Activated naive CD4-positive, alpha-beta T cell treated with anti-CD3 and anti-CD28 coated beads, Interleukin-2, amount 10 ng/mL, durations not matched to agents 7 days and 5 days (primary cell): ENCODE measurements at regions not wholly inside any gene's neighbourhood (a gene's known extent, or its start where the extent isn't known, plus 50 kb on each side); places are given as distances from the start of the nearest gene placed in this dataset.
"Not testable (repeated sequence)": the region's sequence is repeated elsewhere in the genome, so short reads cannot be mapped to it uniquely, and the experiment has no call there.

Experiments
- CTCF ChIA-PET: fragments of 350-600 bp; sonication (Branson Sonifier 250); formaldehyde crosslinking; loops from one replicate; lab custom pipeline; 2021; ENCODE audit warnings: antibody characterized with exemption; lab: Charles Lee
- DNase-seq: peaks from one replicate; pipeline ENCODE4 v3.0.0-alpha.2; 2020
- H3K27ac Mint-ChIP-seq: one replicate; pipeline ENCODE4 v1.8.0; 2021; ENCODE audit warnings: mild to moderate bottlenecking, moderate library complexity, mixed read lengths
- H3K27me3 Mint-ChIP-seq: one replicate; pipeline ENCODE4 v1.8.0; 2021; ENCODE audit warnings: mild to moderate bottlenecking, mixed read lengths
- H3K36me3 Mint-ChIP-seq: one replicate; pipeline ENCODE4 v1.8.0; 2021; ENCODE audit warnings: mixed read lengths
- H3K4me1 Mint-ChIP-seq: one replicate; pipeline ENCODE4 v1.8.0; 2021; ENCODE audit warnings: mixed read lengths
- H3K4me3 Mint-ChIP-seq: one replicate; pipeline ENCODE4 v1.8.0; 2021; ENCODE audit warnings: mild to moderate bottlenecking, moderate library complexity, mixed read lengths
- H3K9me3 Mint-ChIP-seq: one replicate; pipeline ENCODE4 v1.8.0; 2021; ENCODE audit warnings: mixed read lengths

- Mint-ChIP-seq H3K27me3 (no peaks in the 10 kb centered on the region), H3K9me3 (no peaks in the 10 kb centered on the region), H3K4me1 (no peaks in the 10 kb centered on the region), H3K27ac (no peak overlapping the region), H3K4me3 (no peak overlapping the region), H3K36me3 (no peaks in the 10 kb centered on the region)
- no peak for DNase-seq
- CTCF ChIA-PET, result no interaction called here
Measured at GRCh38 chr11:90525962-90526361, 303.1 kb upstream of the CHORDC1 start.

- Mint-ChIP-seq H3K4me3 (no peak overlapping the region), H3K4me1 (no peaks in the 10 kb centered on the region), H3K27ac (no peak overlapping the region), H3K36me3 (no peaks in the 10 kb centered on the region), H3K9me3 (no peaks in the 10 kb centered on the region), H3K27me3 (no peaks in the 10 kb centered on the region)
- DNase-seq, result no peak
- CTCF ChIA-PET, result no interaction called here
Measured at GRCh38 chr11:90512846-90513245, 290.0 kb upstream of the CHORDC1 start.

GRCh38 chr11:90510839-90511238, 288.0 kb upstream of the CHORDC1 start:
- Mint-ChIP-seq H3K4me1 (no peaks in the 10 kb centered on the region), H3K4me3 (no peak overlapping the region), H3K9me3 (no peaks in the 10 kb centered on the region), H3K27ac (no peak overlapping the region), H3K36me3 (no peaks in the 10 kb centered on the region), H3K27me3 (no peaks in the 10 kb centered on the region)
- no peak for DNase-seq
- CTCF ChIA-PET, result no interaction called here

- H3K4me1 Mint-ChIP-seq, result no peaks in the 10 kb centered on the region
- CTCF ChIA-PET, result no interaction called here
- no peak overlapping the region for H3K4me3 Mint-ChIP-seq
- no peaks in the 10 kb centered on the region for H3K27me3 Mint-ChIP-seq
- H3K36me3 Mint-ChIP-seq, result no peaks in the 10 kb centered on the region
- no peak for DNase-seq
- no peaks in the 10 kb centered on the region for H3K9me3 Mint-ChIP-seq
- no peak overlapping the region for H3K27ac Mint-ChIP-seq
Measured at GRCh38 chr11:90500922-90501568, 278.2 kb upstream of the CHORDC1 start.

GRCh38 chr11:90496722-90497121, 273.9 kb upstream of the CHORDC1 start:
- H3K4me3 Mint-ChIP-seq, result no peak overlapping the region
- peaks cover 2% of the 10 kb centered on the region for H3K9me3 Mint-ChIP-seq
- no peaks in the 10 kb centered on the region for H3K27me3 Mint-ChIP-seq
- no peaks in the 10 kb centered on the region for H3K4me1 Mint-ChIP-seq
- H3K27ac Mint-ChIP-seq, result no peak overlapping the region
- H3K36me3 Mint-ChIP-seq, result no peaks in the 10 kb centered on the region
- DNase-seq, result no peak
- CTCF ChIA-PET, result interaction anchor here (0.7 kb wide), 1 partner anchor 20 kb away, joined by 3 read pairs; no protein-coding TSS in a partner anchor

- DNase-seq, result no peak
- Mint-ChIP-seq H3K9me3 (peaks cover 2% of the 10 kb centered on the region), H3K36me3 (no peaks in the 10 kb centered on the region), H3K27me3 (no peaks in the 10 kb centered on the region), H3K4me1 (no peaks in the 10 kb centered on the region), H3K4me3 (no peak overlapping the region), H3K27ac (no peak overlapping the region)
- CTCF ChIA-PET, result no interaction called here
Measured at GRCh38 chr11:90493379-90493778, 270.5 kb upstream of the CHORDC1 start.

- CTCF ChIA-PET, result no interaction called here
- Mint-ChIP-seq H3K4me1 (no peaks in the 10 kb centered on the region), H3K9me3 (peaks cover 2% of the 10 kb centered on the region), H3K36me3 (no peaks in the 10 kb centered on the region), H3K27me3 (no peaks in the 10 kb centered on the region), H3K27ac (no peak overlapping the region), H3K4me3 (no peak overlapping the region)
- DNase-seq, result no peak
Measured at GRCh38 chr11:90491466-90491865, 268.6 kb upstream of the CHORDC1 start.

- Mint-ChIP-seq H3K36me3 (no peaks in the 10 kb centered on the region), H3K27me3 (no peaks in the 10 kb centered on the region), H3K27ac (no peak overlapping the region), H3K4me1 (no peaks in the 10 kb centered on the region), H3K4me3 (no peak overlapping the region), H3K9me3 (no peaks in the 10 kb centered on the region)
- DNase-seq, result no peak
- CTCF ChIA-PET, result no interaction called here
Measured at GRCh38 chr11:90476442-90477007, 253.7 kb upstream of the CHORDC1 start.

GRCh38 chr11:90468923-90469322, 246.1 kb upstream of the CHORDC1 start:
- H3K27ac Mint-ChIP-seq, result no peak overlapping the region
- no peaks in the 10 kb centered on the region for H3K4me1 Mint-ChIP-seq
- no peaks in the 10 kb centered on the region for H3K27me3 Mint-ChIP-seq
- H3K9me3 Mint-ChIP-seq, result no peaks in the 10 kb centered on the region
- DNase-seq, result no peak
- H3K4me3 Mint-ChIP-seq, result no peak overlapping the region
- H3K36me3 Mint-ChIP-seq, result no peaks in the 10 kb centered on the region
- CTCF ChIA-PET, result no interaction called here

GRCh38 chr11:90465553-90465952, 242.7 kb upstream of the CHORDC1 start:
- no peaks in the 10 kb centered on the region for H3K36me3 Mint-ChIP-seq

GRCh38 chr11:90455347-90455920, 232.6 kb upstream of the CHORDC1 start:
- not testable (repeated sequence) for H3K4me3 Mint-ChIP-seq, H3K27ac Mint-ChIP-seq

More at GRCh38 chr11:90465553-90465952, 242.7 kb upstream of the CHORDC1 start:
- Mint-ChIP-seq H3K27ac (no peak overlapping the region), H3K4me1 (no peaks in the 10 kb centered on the region), H3K9me3 (no peaks in the 10 kb centered on the region), H3K27me3 (no peaks in the 10 kb centered on the region), H3K4me3 (no peak overlapping the region)
- DNase-seq, result no peak
- CTCF ChIA-PET, result no interaction called here

GRCh38 chr11:90453525-90453924, 230.7 kb upstream of the CHORDC1 start:
- no peak overlapping the region for H3K4me3 Mint-ChIP-seq
- H3K27me3 Mint-ChIP-seq, result no peaks in the 10 kb centered on the region
- CTCF ChIA-PET, result no interaction called here
- H3K36me3 Mint-ChIP-seq, result no peaks in the 10 kb centered on the region
- no peak overlapping the region for H3K27ac Mint-ChIP-seq
- no peaks in the 10 kb centered on the region for H3K9me3 Mint-ChIP-seq
- no peak for DNase-seq
- no peaks in the 10 kb centered on the region for H3K4me1 Mint-ChIP-seq

More at GRCh38 chr11:90455347-90455920, 232.6 kb upstream of the CHORDC1 start:
- H3K9me3 Mint-ChIP-seq, H3K36me3 Mint-ChIP-seq, H3K27me3 Mint-ChIP-seq, CTCF ChIA-PET, DNase-seq, H3K4me1 Mint-ChIP-seq: not testable (repeated sequence)

GRCh38 chr11:90449606-90450005, 226.8 kb upstream of the CHORDC1 start:
- Mint-ChIP-seq H3K27ac (no peak overlapping the region), H3K36me3 (no peaks in the 10 kb centered on the region)
- CTCF ChIA-PET, result no interaction called here

GRCh38 chr11:90448256-90448655, 225.4 kb upstream of the CHORDC1 start:
- no peak for DNase-seq
- Mint-ChIP-seq H3K27ac (no peak overlapping the region), H3K27me3 (no peaks in the 10 kb centered on the region), H3K4me3 (no peak overlapping the region), H3K9me3 (no peaks in the 10 kb centered on the region), H3K4me1 (peaks cover 4% of the 10 kb centered on the region), H3K36me3 (no peaks in the 10 kb centered on the region)
- CTCF ChIA-PET, result no interaction called here

More at GRCh38 chr11:90449606-90450005, 226.8 kb upstream of the CHORDC1 start:
- no peak for DNase-seq
- H3K9me3 Mint-ChIP-seq, result no peaks in the 10 kb centered on the region
- no peaks in the 10 kb centered on the region for H3K27me3 Mint-ChIP-seq
- H3K4me1 Mint-ChIP-seq, result peaks cover 4% of the 10 kb centered on the region
- no peak overlapping the region for H3K4me3 Mint-ChIP-seq

- Mint-ChIP-seq H3K27me3 (no peaks in the 10 kb centered on the region), H3K4me1 (peaks cover 4% of the 10 kb centered on the region), H3K4me3 (no peak overlapping the region), H3K27ac (no peak overlapping the region), H3K9me3 (no peaks in the 10 kb centered on the region), H3K36me3 (no peaks in the 10 kb centered on the region)
- CTCF ChIA-PET, result no interaction called here
- no peak for DNase-seq
Measured at GRCh38 chr11:90447618-90448017, 224.8 kb upstream of the CHORDC1 start.
